ENCODE measurements at regions not wholly inside any gene's neighbourhood (a gene's known extent, or its start where the extent isn't known, plus 50 kb on each side); places are given as distances from the start of the nearest gene placed in this dataset.

GRCh38 chr15:77692614-77693013 lies 59.9 kb upstream of the LINGO1 start:
- TF ChIP-seq, protein P1, sequence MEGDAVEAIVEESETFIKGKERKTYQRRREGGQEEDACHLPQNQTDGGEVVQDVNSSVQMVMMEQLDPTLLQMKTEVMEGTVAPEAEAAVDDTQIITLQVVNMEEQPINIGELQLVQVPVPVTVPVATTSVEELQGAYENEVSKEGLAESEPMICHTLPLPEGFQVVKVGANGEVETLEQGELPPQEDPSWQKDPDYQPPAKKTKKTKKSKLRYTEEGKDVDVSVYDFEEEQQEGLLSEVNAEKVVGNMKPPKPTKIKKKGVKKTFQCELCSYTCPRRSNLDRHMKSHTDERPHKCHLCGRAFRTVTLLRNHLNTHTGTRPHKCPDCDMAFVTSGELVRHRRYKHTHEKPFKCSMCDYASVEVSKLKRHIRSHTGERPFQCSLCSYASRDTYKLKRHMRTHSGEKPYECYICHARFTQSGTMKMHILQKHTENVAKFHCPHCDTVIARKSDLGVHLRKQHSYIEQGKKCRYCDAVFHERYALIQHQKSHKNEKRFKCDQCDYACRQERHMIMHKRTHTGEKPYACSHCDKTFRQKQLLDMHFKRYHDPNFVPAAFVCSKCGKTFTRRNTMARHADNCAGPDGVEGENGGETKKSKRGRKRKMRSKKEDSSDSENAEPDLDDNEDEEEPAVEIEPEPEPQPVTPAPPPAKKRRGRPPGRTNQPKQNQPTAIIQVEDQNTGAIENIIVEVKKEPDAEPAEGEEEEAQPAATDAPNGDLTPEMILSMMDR (conservative IDR thresholded peaks at IDR 0.05 in 1 of 2, IDR thresholded peaks at IDR 0.05 in 1 of 2; ENCODE audit: low read depth in 1 of 2, low read length in 2 of 2): no peak
- H3K27me3 ChIP-seq (ENCODE audit: control insufficient read depth, insufficient read depth, low read length): peaks cover 4% of the 10 kb centered on the region
- no peaks in the 10 kb centered on the region for H3K9me3 ChIP-seq (ENCODE audit: control insufficient read depth, insufficient read depth, low read depth, low read length)
- H2AFZ ChIP-seq (ENCODE audit: low read length): no peak overlapping the region
- H3K9ac ChIP-seq (ENCODE audit: insufficient read depth, low read length): no peak overlapping the region
- no peaks in the 10 kb centered on the region for H3K36me3 ChIP-seq (ENCODE audit: control insufficient read depth, insufficient read depth, low read length)
- H3K4me2 ChIP-seq (ENCODE audit: extremely low read depth, insufficient read depth, low read length): no peak overlapping the region
- no peaks in the 10 kb centered on the region for H3K4me1 ChIP-seq (ENCODE audit: control insufficient read depth, extremely low read depth, insufficient read depth, low read length)
- no peaks in the 10 kb centered on the region for H4K20me1 ChIP-seq (ENCODE audit: control insufficient read depth, extremely low read depth, insufficient read depth, low read length)
- H3K79me2 ChIP-seq (ENCODE audit: control insufficient read depth, insufficient read depth, low read length): no peaks in the 10 kb centered on the region
- DNase-seq (ENCODE audit: low read depth in 2 of 2): no peak
- no peak overlapping the region for H3K4me3 ChIP-seq (replicated peaks in 1 of 4; ENCODE audit: control extremely low read depth in 1 of 4, insufficient read depth in 1 of 4, low read depth in 3 of 4, low read length in 4 of 4)
- H3K27ac ChIP-seq (ENCODE audit: insufficient read depth, low read length): no peak overlapping the region

- no peak for TF ChIP-seq EZH2 (IDR thresholded peaks at IDR 0.05; ENCODE audit: low read length, missing control alignments)
- peaks cover 4% of the 10 kb centered on the region for H3K27me3 ChIP-seq (ENCODE audit: control insufficient read depth, insufficient read depth, low read length)
- H4K20me1 ChIP-seq (ENCODE audit: control insufficient read depth, extremely low read depth, insufficient read depth, low read length): no peaks in the 10 kb centered on the region
- no peak for DNase-seq (ENCODE audit: low read depth in 2 of 2)
- no peaks in the 10 kb centered on the region for H3K9me3 ChIP-seq (ENCODE audit: control insufficient read depth, insufficient read depth, low read depth, low read length)
- no peak overlapping the region for H3K4me3 ChIP-seq (replicated peaks in 1 of 4; ENCODE audit: control extremely low read depth in 1 of 4, insufficient read depth in 1 of 4, low read depth in 3 of 4, low read length in 4 of 4)
- H3K9ac ChIP-seq (ENCODE audit: insufficient read depth, low read length): no peak overlapping the region
- H3K27ac ChIP-seq (ENCODE audit: insufficient read depth, low read length): no peak overlapping the region
- H3K4me2 ChIP-seq (ENCODE audit: extremely low read depth, insufficient read depth, low read length): no peak overlapping the region
- H3K4me1 ChIP-seq (ENCODE audit: control insufficient read depth, extremely low read depth, insufficient read depth, low read length): no peaks in the 10 kb centered on the region
- no peaks in the 10 kb centered on the region for H3K79me2 ChIP-seq (ENCODE audit: control insufficient read depth, insufficient read depth, low read length)
- H2AFZ ChIP-seq (ENCODE audit: low read length): no peak overlapping the region
- no peaks in the 10 kb centered on the region for H3K36me3 ChIP-seq (ENCODE audit: control insufficient read depth, insufficient read depth, low read length)
Measured at GRCh38 chr15:77691607-77692006, 58.9 kb upstream of the LINGO1 start.

DNA sequence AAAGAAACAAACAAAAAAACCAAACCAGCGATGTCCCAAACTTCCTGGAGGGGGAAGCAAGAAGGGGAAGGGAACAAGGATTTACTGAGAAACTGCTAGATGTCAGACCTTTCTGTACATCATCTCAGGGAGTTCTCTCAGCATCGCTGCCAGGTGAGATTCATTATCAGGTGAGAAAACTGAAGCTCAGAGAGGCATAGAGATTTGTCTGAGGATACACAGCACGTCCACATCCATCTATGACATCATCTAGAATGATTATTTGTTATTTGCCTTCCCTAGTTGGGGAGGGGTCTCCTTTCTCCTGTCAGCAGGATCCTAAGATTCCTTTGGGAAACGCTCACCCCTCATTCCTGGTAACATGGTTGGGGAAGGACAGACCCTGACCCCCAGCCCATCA lies 57.1 kb upstream of the LINGO1 start:
- Histone ChIP-seq H4K20me1 (ENCODE audit: control insufficient read depth, extremely low read depth, insufficient read depth, low read length) (no peaks in the 10 kb centered on the region), H3K27ac (ENCODE audit: insufficient read depth, low read length) (no peak overlapping the region), H3K27me3 (ENCODE audit: control insufficient read depth, insufficient read depth, low read length) (peaks cover 4% of the 10 kb centered on the region), H3K4me2 (ENCODE audit: extremely low read depth, insufficient read depth, low read length) (no peak overlapping the region), H3K9me3 (ENCODE audit: control insufficient read depth, insufficient read depth, low read depth, low read length) (no peaks in the 10 kb centered on the region), H3K9ac (ENCODE audit: insufficient read depth, low read length) (no peak overlapping the region), H3K36me3 (ENCODE audit: control insufficient read depth, insufficient read depth, low read length) (no peaks in the 10 kb centered on the region), H3K4me3 (replicated peaks in 1 of 4; ENCODE audit: control extremely low read depth in 1 of 4, insufficient read depth in 1 of 4, low read depth in 3 of 4, low read length in 4 of 4) (no peak overlapping the region), H3K79me2 (ENCODE audit: control insufficient read depth, insufficient read depth, low read length) (no peaks in the 10 kb centered on the region), H2AFZ (ENCODE audit: low read length) (no peak overlapping the region), H3K4me1 (ENCODE audit: control insufficient read depth, extremely low read depth, insufficient read depth, low read length) (no peaks in the 10 kb centered on the region)
- TF ChIP-seq, protein P1 (conservative IDR thresholded peaks at IDR 0.05 in 1 of 2, IDR thresholded peaks at IDR 0.05 in 1 of 2; ENCODE audit: low read depth in 1 of 2, low read length in 2 of 2): no peak
- no peak for TF ChIP-seq EZH2 (IDR thresholded peaks at IDR 0.05; ENCODE audit: low read length, missing control alignments)
- DNase-seq (ENCODE audit: low read depth in 2 of 2): no peak
